Activated naive CD4-positive, alpha-beta T cell treated with anti-CD3 and anti-CD28 coated beads for 36 hours (primary cell): ENCODE measurements at regions not wholly inside any gene's neighbourhood (a gene's known extent, or its start where the extent isn't known, plus 50 kb on each side); places are given as distances from the start of the nearest gene placed in this dataset.

Experiments
- CTCF ChIA-PET: fragments of 350-600 bp; sonication (Branson Sonifier 250); formaldehyde crosslinking; loops from one replicate; lab custom pipeline; 2021; ENCODE audit warnings: antibody characterized with exemption; lab: Charles Lee
- DNase-seq: peaks from one replicate; pipeline ENCODE4 v3.0.0-alpha.2; 2020
- H3K27ac Mint-ChIP-seq: one replicate; pipeline ENCODE4 v1.8.0; 2021; ENCODE audit warnings: mild to moderate bottlenecking, mixed read lengths
- H3K27me3 Mint-ChIP-seq: one replicate; pipeline ENCODE4 v1.8.0; 2021; ENCODE audit warnings: low read depth, mixed read lengths
- H3K36me3 Mint-ChIP-seq: one replicate; pipeline ENCODE4 v1.8.0; 2021; ENCODE audit warnings: low read depth, mixed read lengths
- H3K4me1 Mint-ChIP-seq: one replicate; pipeline ENCODE4 v1.8.0; 2021; ENCODE audit warnings: low read depth, mixed read lengths
- H3K4me3 Mint-ChIP-seq: one replicate; pipeline ENCODE4 v1.8.0; 2021; ENCODE audit warnings: mild to moderate bottlenecking, moderate library complexity, mixed read lengths
- H3K9me3 Mint-ChIP-seq: one replicate; pipeline ENCODE4 v1.8.0; 2021; ENCODE audit warnings: mixed read lengths
- intact Hi-C: fragments of 100-400 bp; cut with micrococcal nuclease; formaldehyde crosslinking; loops from one replicate; pipeline ENCODE4 v1.15.1; 2023

DNA sequence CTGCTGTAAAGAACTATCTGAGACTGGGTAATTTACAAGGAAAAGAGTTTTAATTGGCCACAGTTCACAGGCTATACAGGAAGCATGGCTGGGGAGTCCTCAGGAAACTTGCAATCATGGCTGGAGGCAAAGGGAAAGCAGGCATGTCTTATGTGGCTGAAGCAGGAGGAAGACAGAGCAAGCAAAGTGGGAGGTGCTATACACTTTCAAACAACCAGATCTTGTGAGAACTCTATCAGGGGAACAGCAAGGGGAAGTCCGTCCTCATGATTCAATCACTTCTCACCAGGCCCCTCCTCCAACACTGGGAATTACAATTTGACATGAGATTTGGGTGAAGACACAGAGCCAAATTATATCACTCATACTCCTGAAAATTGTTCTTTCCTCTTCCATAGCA lies 109.5 kb upstream of the PKP2 start:
- intact Hi-C loops = no loop called here
- no peaks in the 10 kb centered on the region for H3K4me1 Mint-ChIP-seq
- CTCF ChIA-PET = no interaction called here
- peaks cover 9% of the 10 kb centered on the region for H3K9me3 Mint-ChIP-seq
- no peak overlapping the region for H3K4me3 Mint-ChIP-seq
- H3K36me3 Mint-ChIP-seq = no peaks in the 10 kb centered on the region
- no peak overlapping the region for H3K27ac Mint-ChIP-seq
- H3K27me3 Mint-ChIP-seq = peaks cover 2% of the 10 kb centered on the region
- DNase-seq = no peak

DNA sequence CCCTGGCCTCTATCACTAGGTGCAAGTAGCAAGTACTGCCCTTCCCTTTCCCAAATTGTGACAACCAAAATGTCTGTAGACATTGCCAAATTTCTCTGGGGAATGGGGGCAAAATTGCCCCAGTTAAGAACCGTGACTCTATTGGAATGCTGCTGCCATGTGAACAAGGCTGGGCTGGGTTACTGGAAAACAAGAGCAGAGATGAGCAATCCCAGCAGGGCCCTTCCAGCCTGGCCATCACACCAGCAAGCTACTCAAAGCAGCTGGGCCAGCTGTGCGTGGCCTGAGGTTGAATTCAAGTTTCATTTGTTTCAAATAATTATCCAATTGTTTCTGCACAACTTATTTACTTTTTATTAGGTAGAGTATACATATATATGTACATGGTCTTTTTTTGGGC lies 103.4 kb upstream of the PKP2 start:
- no peaks in the 10 kb centered on the region for H3K36me3 Mint-ChIP-seq
- intact Hi-C loops = no loop called here
- no peak overlapping the region for H3K27ac Mint-ChIP-seq

DNA sequence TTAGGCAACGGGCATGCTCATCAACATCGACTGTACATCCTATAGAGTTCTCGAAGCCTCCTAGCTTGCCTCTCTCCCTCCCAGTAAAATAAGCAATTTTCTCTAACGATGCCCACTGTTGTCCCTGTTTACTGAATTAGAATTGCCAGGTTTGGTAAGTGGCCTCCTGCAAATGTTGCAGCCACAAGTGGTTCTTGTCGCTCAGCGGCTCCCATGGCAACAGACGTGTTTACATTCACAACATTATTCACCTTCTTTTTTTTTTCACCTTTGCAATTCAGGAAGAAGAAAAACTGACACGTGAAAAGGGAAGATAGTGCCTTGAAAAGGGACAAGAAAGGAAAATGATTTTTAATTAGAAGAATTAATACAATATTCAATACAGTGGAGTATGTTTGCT lies 100.9 kb upstream of the PKP2 start:
- no peak for DNase-seq
- Mint-ChIP-seq H3K36me3 (no peaks in the 10 kb centered on the region), H3K4me1 (no peaks in the 10 kb centered on the region), H3K9me3 (no peaks in the 10 kb centered on the region), H3K27ac (no peak overlapping the region), H3K4me3 (no peak overlapping the region), H3K27me3 (no peaks in the 10 kb centered on the region)
- intact Hi-C loops = no loop called here
- CTCF ChIA-PET = no interaction called here

More for the DNA sequence above, 103.4 kb upstream of the PKP2 start:
- DNase-seq = no peak
- peaks cover 5% of the 10 kb centered on the region for H3K9me3 Mint-ChIP-seq
- CTCF ChIA-PET = no interaction called here
- no peak overlapping the region for H3K4me3 Mint-ChIP-seq
- H3K27me3 Mint-ChIP-seq = no peaks in the 10 kb centered on the region
- H3K4me1 Mint-ChIP-seq = no peaks in the 10 kb centered on the region

DNA sequence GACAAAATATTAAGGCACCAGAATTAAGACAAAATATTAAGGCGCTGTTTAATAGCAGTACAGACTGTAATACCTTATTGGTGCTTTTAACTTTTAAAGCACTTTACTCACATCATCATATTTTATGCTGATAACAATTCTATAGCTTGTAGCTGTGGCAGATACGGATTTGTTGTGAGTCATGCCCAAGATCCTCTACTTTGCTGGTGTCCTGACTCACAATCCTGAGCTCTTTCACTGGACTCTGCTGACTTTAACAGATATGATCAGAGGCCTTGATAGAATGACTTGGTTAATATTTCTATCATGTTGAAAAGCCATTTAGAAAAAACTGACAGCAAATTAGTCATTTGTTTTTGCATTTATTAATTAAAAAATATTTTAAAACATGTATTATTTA lies 99.0 kb upstream of the PKP2 start:
- intact Hi-C loops = no loop called here
- H3K4me1 Mint-ChIP-seq = no peaks in the 10 kb centered on the region
- H3K9me3 Mint-ChIP-seq = no peaks in the 10 kb centered on the region
- DNase-seq = no peak
- H3K27me3 Mint-ChIP-seq = peaks cover 3% of the 10 kb centered on the region
- no peaks in the 10 kb centered on the region for H3K36me3 Mint-ChIP-seq
- no peak overlapping the region for H3K27ac Mint-ChIP-seq
- H3K4me3 Mint-ChIP-seq = no peak overlapping the region
- CTCF ChIA-PET = no interaction called here

DNA sequence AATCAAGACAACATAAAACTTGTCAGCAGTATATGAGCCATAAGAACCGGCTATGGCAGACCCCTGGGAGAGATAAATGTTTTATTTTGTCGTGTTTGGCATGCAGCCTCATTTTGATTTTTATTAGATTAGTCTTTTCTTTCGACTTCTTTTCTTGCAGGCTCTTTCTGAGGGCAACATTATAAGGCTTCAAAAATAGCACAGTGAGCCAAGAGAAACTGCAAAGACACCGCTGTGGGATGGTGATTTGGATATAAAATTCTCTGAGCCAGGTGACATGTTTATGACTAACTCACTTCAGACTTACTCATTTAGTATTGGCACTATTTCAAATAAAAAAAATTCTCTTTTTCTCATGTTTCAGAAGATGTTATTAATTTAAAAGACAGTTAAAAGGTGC lies 96.8 kb upstream of the PKP2 start:
- Mint-ChIP-seq H3K27ac (no peak overlapping the region), H3K9me3 (no peaks in the 10 kb centered on the region), H3K36me3 (no peaks in the 10 kb centered on the region), H3K27me3 (peaks cover 3% of the 10 kb centered on the region), H3K4me3 (no peak overlapping the region), H3K4me1 (no peaks in the 10 kb centered on the region)
- no peak for DNase-seq
- CTCF ChIA-PET = no interaction called here
- intact Hi-C loops = no loop called here

DNA sequence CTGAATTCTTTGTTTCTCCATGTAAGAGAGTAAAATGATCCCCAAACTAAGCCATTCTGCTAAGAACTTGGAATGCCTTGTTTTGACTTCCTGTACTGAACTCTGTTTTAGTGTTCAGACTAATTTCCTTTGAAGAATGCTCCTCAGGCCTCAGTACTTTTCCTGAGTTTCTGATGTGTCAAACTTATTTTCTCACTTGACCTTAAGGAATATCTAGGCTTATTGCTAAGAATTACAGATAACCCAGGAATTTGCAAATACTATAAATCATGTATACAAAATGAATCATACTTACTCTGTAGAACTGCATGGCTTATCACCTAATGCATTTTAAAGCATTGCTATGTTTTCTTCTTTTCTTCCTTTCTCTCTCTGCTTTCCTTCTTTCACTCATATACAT lies 93.1 kb upstream of the PKP2 start:
- no peak for DNase-seq
- Mint-ChIP-seq H3K4me3 (no peak overlapping the region), H3K27me3 (peaks cover 6% of the 10 kb centered on the region), H3K36me3 (no peaks in the 10 kb centered on the region), H3K4me1 (no peaks in the 10 kb centered on the region), H3K27ac (no peak overlapping the region), H3K9me3 (no peaks in the 10 kb centered on the region)
- CTCF ChIA-PET = no interaction called here
- intact Hi-C loops = no loop called here

DNA sequence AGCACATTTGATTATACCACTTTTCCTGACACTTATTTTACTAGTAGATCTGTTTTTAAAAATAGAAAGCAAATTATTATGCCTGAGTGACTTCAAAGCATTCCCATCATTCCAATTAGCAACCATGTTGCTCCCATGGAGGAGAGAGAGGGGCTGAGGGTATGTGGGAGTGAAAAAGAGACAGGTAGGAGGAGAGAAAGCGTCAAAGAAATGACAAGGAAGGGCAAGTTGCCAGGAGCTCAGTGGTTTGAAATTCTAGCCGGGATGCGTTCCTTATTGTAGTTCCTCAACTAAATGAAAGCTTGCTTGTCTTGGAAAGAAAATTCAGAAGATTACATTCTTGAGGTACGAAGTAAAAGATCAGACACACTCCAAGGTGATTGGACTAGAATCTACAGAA lies 92.4 kb upstream of the PKP2 start:
- Mint-ChIP-seq H3K27ac (no peak overlapping the region), H3K9me3 (no peaks in the 10 kb centered on the region), H3K4me3 (no peak overlapping the region), H3K4me1 (no peaks in the 10 kb centered on the region), H3K36me3 (no peaks in the 10 kb centered on the region), H3K27me3 (peaks cover 13% of the 10 kb centered on the region)
- no peak for DNase-seq
- intact Hi-C loops = no loop called here
- CTCF ChIA-PET = no interaction called here

DNA sequence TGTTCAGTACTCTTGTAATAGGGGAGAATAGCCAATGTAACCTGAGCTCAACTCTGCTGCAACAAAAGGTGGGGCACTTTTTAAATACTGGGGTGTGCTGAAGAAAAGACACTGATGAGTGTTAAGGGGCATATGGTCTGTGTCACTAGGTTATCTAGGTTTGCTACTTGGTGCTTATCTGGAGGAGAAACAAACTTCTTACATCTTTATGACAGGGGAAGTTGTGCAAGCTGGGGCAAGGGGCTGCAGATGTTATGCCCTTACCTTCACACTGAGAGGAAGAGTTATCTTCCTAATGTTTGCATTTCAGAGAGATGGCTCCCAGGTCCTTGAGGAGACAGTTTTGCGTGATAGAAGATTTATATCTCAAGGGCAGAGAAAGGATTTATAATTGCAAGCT lies 90.9 kb upstream of the PKP2 start:
- intact Hi-C loops = no loop called here

DNA sequence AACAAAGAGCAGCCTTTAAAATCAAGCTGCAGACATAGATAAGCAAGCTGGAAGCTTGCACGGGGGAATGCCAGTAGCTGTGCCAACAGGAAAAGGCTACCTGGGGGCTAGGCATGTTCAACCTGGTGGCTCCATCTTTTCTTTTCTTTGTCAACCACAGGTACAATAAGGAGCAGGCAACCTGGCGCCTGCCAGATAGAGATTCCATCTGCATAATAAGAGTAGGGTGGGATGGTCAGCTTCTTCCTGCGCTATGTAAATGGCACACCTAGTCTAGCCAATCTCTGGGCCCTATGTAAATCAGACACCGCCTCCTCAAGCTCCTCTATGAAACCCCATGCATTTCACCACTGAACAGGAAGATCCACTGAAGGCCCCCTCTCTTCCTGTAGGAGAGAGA lies 87.4 kb upstream of the PKP2 start:
- DNase-seq = no peak
- H3K4me1 Mint-ChIP-seq = no peaks in the 10 kb centered on the region
- H3K4me3 Mint-ChIP-seq = no peak overlapping the region
- H3K27ac Mint-ChIP-seq = no peak overlapping the region
- CTCF ChIA-PET = interaction anchor here (0.6 kb wide), 1 partner anchor 922 kb away, joined by 3 read pairs; no protein-coding TSS in a partner anchor
- H3K9me3 Mint-ChIP-seq = no peaks in the 10 kb centered on the region
- peaks cover 21% of the 10 kb centered on the region for H3K27me3 Mint-ChIP-seq
- intact Hi-C loops = no loop called here
- H3K36me3 Mint-ChIP-seq = no peaks in the 10 kb centered on the region

More for the DNA sequence above, 90.9 kb upstream of the PKP2 start:
- H3K9me3 Mint-ChIP-seq = no peaks in the 10 kb centered on the region
- H3K4me3 Mint-ChIP-seq = no peak overlapping the region
- H3K27ac Mint-ChIP-seq = no peak overlapping the region
- no peaks in the 10 kb centered on the region for H3K36me3 Mint-ChIP-seq
- H3K27me3 Mint-ChIP-seq = peaks cover 17% of the 10 kb centered on the region
- H3K4me1 Mint-ChIP-seq = no peaks in the 10 kb centered on the region
- CTCF ChIA-PET = no interaction called here
- no peak for DNase-seq

DNA sequence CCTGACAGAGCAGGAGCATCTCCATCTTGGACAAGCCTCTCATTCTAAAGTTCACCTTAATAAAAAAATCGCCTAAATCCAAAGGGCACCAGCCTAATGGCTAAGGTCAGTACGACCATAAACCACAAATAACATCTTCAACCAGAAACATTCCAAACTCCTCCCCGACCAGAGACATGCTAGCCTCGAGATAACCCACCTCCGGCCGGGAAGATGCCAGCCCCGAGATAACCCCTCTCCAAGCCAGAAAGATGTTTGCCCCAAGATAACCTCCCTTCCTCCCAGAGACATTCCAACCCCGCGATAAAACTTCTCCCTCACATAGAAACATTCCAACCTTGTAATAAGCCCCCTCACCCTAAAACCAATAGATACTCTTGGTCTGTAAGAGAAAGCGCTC lies 86.8 kb upstream of the PKP2 start:
- no peaks in the 10 kb centered on the region for H3K4me1 Mint-ChIP-seq
- CTCF ChIA-PET = interaction anchor here (0.6 kb wide), 1 partner anchor 923 kb away, joined by 3 read pairs; no protein-coding TSS in a partner anchor
- no peaks in the 10 kb centered on the region for H3K9me3 Mint-ChIP-seq
- H3K27ac Mint-ChIP-seq = no peak overlapping the region
- intact Hi-C loops = no loop called here
- H3K4me3 Mint-ChIP-seq = no peak overlapping the region
- no peak for DNase-seq
- no peaks in the 10 kb centered on the region for H3K36me3 Mint-ChIP-seq
- peaks cover 21% of the 10 kb centered on the region for H3K27me3 Mint-ChIP-seq

DNA sequence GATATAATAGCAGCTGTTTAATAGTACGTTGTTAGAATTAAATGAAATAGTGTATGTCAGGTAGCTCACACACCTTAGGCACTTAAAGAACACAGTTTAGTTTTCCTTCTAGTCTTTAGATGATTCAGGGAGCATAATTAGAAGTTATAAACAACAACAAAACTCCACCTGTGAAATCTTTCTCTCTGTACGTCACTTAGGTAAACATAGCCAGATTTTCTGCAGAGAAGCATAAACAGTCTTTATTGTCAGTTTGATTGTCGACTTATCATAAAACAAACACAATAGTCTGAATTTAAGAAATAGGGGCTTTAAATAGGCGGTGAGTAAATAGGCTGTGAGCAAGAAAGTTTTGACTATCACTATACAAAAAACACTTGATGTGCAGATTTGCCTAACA lies 84.6 kb upstream of the PKP2 start:
- Mint-ChIP-seq H3K36me3 (no peaks in the 10 kb centered on the region), H3K27ac (no peak overlapping the region), H3K4me3 (no peak overlapping the region), H3K9me3 (no peaks in the 10 kb centered on the region), H3K4me1 (no peaks in the 10 kb centered on the region), H3K27me3 (peaks cover 18% of the 10 kb centered on the region)
- intact Hi-C loops = no loop called here
- DNase-seq = no peak
- CTCF ChIA-PET = no interaction called here

DNA sequence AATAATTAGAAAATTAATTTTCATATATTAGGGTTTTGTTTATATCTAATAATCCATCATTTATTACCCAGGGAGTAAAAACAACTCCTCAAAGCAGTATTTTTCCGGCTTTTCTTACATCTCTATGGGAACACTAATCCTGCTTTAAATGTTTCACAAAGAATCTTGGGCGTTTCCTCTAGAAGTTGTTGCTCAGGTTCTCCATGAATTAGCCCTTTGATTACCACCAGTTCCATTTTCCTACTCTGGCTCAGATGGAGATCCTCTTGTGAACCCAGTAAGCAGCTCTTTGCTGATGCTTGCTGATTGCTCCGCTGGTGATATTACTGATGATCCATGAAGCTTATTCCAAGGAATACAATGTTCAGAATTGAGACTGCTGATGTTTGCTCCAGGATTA lies 78.5 kb upstream of the PKP2 start:
- Mint-ChIP-seq H3K4me3 (no peak overlapping the region), H3K9me3 (no peaks in the 10 kb centered on the region), H3K27me3 (peaks cover 2% of the 10 kb centered on the region), H3K36me3 (no peaks in the 10 kb centered on the region), H3K4me1 (no peaks in the 10 kb centered on the region), H3K27ac (no peak overlapping the region)
- CTCF ChIA-PET = no interaction called here
- intact Hi-C loops = no loop called here
- no peak for DNase-seq

DNA sequence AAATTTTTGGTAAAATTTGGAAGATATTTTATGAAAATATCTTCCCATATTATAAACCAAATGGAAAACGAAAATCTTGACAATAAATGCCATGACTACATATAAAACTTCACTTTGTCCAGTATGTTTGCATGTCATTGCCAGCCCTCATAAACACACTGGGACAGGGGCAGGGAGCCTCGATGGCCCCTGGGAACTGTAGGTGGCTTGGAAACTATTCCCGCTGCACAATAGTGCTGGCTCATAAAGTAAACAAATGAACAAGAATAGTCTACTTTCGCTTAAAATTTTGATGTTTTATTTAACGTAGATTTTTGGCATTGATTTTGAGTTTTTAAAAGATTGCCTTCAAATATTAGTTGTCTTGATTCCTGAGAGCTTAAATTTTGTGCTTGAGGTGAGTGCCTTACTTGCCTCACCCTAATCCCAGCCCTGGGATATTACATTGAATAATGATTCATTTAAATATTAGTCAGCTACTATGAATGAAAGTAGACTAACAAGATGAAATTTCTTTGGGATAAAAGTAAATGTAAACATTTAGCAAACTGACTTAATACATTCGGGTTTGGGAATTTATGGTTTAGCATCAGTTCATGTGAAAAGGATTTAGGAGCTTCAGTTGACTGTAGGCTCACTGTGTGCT lies 74.0 kb upstream of the PKP2 start:
- intact Hi-C loops = no loop called here
- no peak for DNase-seq
- no peaks in the 10 kb centered on the region for H3K9me3 Mint-ChIP-seq
- no peak overlapping the region for H3K27ac Mint-ChIP-seq
- H3K4me1 Mint-ChIP-seq = no peaks in the 10 kb centered on the region
- no peak overlapping the region for H3K4me3 Mint-ChIP-seq
- no peaks in the 10 kb centered on the region for H3K36me3 Mint-ChIP-seq
- peaks cover 4% of the 10 kb centered on the region for H3K27me3 Mint-ChIP-seq
- CTCF ChIA-PET = no interaction called here
